Esophagus muscularis mucosa (tissue), 4 donors: ENCODE measurements at regions not wholly inside any gene's neighbourhood (a gene's known extent, or its start where the extent isn't known, plus 50 kb on each side); places are given as distances from the start of the nearest gene placed in this dataset.

Source experiments
- CTCF ChIP-seq, 3 experiments: fragments of 200-600 bp in 2 of 3; fragments of 450-650 bp in 1 of 3; sonication (generic) in 2 of 3; IDR thresholded peaks; one replicate each; pipeline ENCODE4 v1.5.1; 2017 to 2019; ENCODE audit warnings: antibody characterized with exemption in 3 of 3, mild to moderate bottlenecking in 2 of 3, moderate library complexity in 1 of 3
- EP300 ChIP-seq: sonication (generic); formaldehyde crosslinking; IDR thresholded peaks from one replicate; pipeline ENCODE4 v1.6.1; 2017; ENCODE audit warnings: antibody characterized with exemption
- POLR2A ChIP-seq: fragments of 450-650 bp; IDR thresholded peaks from one replicate; pipeline ENCODE4 v1.6.1; 2017; ENCODE audit warnings: antibody characterized with exemption, moderate library complexity, mild to moderate bottlenecking, low read depth
- POLR2AphosphoS5 ChIP-seq, 2 donors: sonication (generic); formaldehyde crosslinking; IDR thresholded peaks; one replicate each; pipeline ENCODE4 v1.6.1; 2017; ENCODE audit warnings: antibody characterized with exemption in 2 of 2

- TF ChIP-seq CTCF (IDR thresholded peaks at IDR 0.05) (no peak), POLR2AphosphoS5 (IDR thresholded peaks at IDR 0.05) (no peak), EP300 (no peak), POLR2A (no peak)
Observed at GRCh38 chrX:45421806-45422205, 221.1 kb upstream of the DIPK2B start.
